ENCODE measurements at regions not wholly inside any gene's neighbourhood (a gene's known extent, or its start where the extent isn't known, plus 50 kb on each side); places are given as distances from the start of the nearest gene placed in this dataset.

GRCh38 chr20:21623781-21624094 is 81.7 kb upstream of the PAX1 start:
- no peaks in the 10 kb centered on the region for H3K79me2 ChIP-seq (ENCODE audit: control insufficient read depth, insufficient read depth, low read length)
- H3K9ac ChIP-seq (replicated peaks; ENCODE audit: extremely low read depth, insufficient read depth, low read length), result no peak overlapping the region
- H4K20me1 ChIP-seq (replicated peaks; ENCODE audit: control insufficient read depth, extremely low read depth, insufficient read depth, low read length), result no peaks in the 10 kb centered on the region
- FAIRE-seq (no peak), DNase-seq (ENCODE audit: low read depth, low spot score) (no peak)
- intact Hi-C loops (cut with micrococcal nuclease), result no loop called here
- no peaks in the 10 kb centered on the region for H3K36me3 ChIP-seq (ENCODE audit: control insufficient read depth in 2 of 2, extremely low read depth in 1 of 2, insufficient read depth in 2 of 2, low read length in 2 of 2)
- H3K4me1 ChIP-seq (ENCODE audit: control insufficient read depth, extremely low read depth, insufficient read depth, low read length), result no peaks in the 10 kb centered on the region
- H3K9me3 ChIP-seq (replicated peaks; ENCODE audit: control insufficient read depth, insufficient read depth, low read length), result no peaks in the 10 kb centered on the region
- dilution Hi-C loops (cut with MboI; ENCODE audit: extremely low pct_ligation_motif_present, low sequenced_read_pairs), result no loop called here
- H3K4me2 ChIP-seq (ENCODE audit: insufficient read depth, low read length), result no peak overlapping the region
- no peak overlapping the region for H3K4me3 ChIP-seq (replicated peaks in 1 of 3; ENCODE audit: insufficient read depth in 1 of 3, low read depth in 1 of 3, low read length in 3 of 3)
- POLR2A ChIA-PET, result no interaction called here
- CTCF ChIA-PET, result no interaction called here
- no peaks in the 10 kb centered on the region for H3K27me3 ChIP-seq (ENCODE audit: control insufficient read depth in 2 of 2, insufficient read depth in 2 of 2, low read length in 2 of 2)
- BruUV-seq (replicated peaks), result no TSS peak
- no peak overlapping the region for H3K27ac ChIP-seq (ENCODE audit: insufficient read depth, low read depth, low read length)
- TF ChIP-seq JUN (IDR thresholded peaks at IDR 0.05; ENCODE audit: borderline replicate concordance, insufficient read depth, insufficient read length, low read depth) (no peak), POLR2AphosphoS5 (IDR thresholded peaks at IDR 0.05; ENCODE audit: insufficient read depth, low read depth, low read length) (no peak), POLR2A (IDR thresholded peaks at IDR 0.05; ENCODE audit: low read depth, low read length) (no peak), MAX (IDR thresholded peaks at IDR 0.05; ENCODE audit: insufficient read depth, insufficient read length) (no peak), GATA2 (IDR thresholded peaks at IDR 0.05; ENCODE audit: insufficient read depth, insufficient read length, low read depth, low read length) (no peak), FOS (IDR thresholded peaks at IDR 0.05; ENCODE audit: borderline replicate concordance, insufficient read depth, low read length) (no peak), EZH2 (IDR thresholded peaks at IDR 0.05; ENCODE audit: borderline replicate concordance, low read depth, low read length, severe bottlenecking) (no peak)
- H3K9me1 ChIP-seq (replicated peaks; ENCODE audit: control insufficient read depth, extremely low read depth, insufficient read depth, low read length), result no peaks in the 10 kb centered on the region
- no peak overlapping the region for H2AFZ ChIP-seq (ENCODE audit: low read depth, low read length)

- dilution Hi-C loops (cut with MboI; ENCODE audit: extremely low pct_ligation_motif_present, low sequenced_read_pairs), result no loop called here
- H3K4me2 ChIP-seq (ENCODE audit: insufficient read depth, low read length), result no peak overlapping the region
- H3K79me2 ChIP-seq (ENCODE audit: control insufficient read depth, insufficient read depth, low read length), result no peaks in the 10 kb centered on the region
- H3K4me1 ChIP-seq (ENCODE audit: control insufficient read depth, extremely low read depth, insufficient read depth, low read length), result no peaks in the 10 kb centered on the region
- H2AFZ ChIP-seq (ENCODE audit: low read depth, low read length), result no peak overlapping the region
- no peak for DNase-seq (ENCODE audit: low read depth, low spot score)
- H4K20me1 ChIP-seq (replicated peaks; ENCODE audit: control insufficient read depth, extremely low read depth, insufficient read depth, low read length), result no peaks in the 10 kb centered on the region
- H3K9ac ChIP-seq (replicated peaks; ENCODE audit: extremely low read depth, insufficient read depth, low read length), result no peak overlapping the region
- no peaks in the 10 kb centered on the region for H3K9me1 ChIP-seq (replicated peaks; ENCODE audit: control insufficient read depth, extremely low read depth, insufficient read depth, low read length)
- no peak overlapping the region for H3K4me3 ChIP-seq (replicated peaks in 1 of 3; ENCODE audit: insufficient read depth in 1 of 3, low read depth in 1 of 3, low read length in 3 of 3)
- CTCF ChIA-PET, result interaction anchor here (1.0 kb wide), 1 partner anchor 9 kb away, joined by 3 read pairs; no protein-coding TSS in a partner anchor
- H3K9me3 ChIP-seq (replicated peaks; ENCODE audit: control insufficient read depth, insufficient read depth, low read length), result no peaks in the 10 kb centered on the region
- TF ChIP-seq, protein P1, sequence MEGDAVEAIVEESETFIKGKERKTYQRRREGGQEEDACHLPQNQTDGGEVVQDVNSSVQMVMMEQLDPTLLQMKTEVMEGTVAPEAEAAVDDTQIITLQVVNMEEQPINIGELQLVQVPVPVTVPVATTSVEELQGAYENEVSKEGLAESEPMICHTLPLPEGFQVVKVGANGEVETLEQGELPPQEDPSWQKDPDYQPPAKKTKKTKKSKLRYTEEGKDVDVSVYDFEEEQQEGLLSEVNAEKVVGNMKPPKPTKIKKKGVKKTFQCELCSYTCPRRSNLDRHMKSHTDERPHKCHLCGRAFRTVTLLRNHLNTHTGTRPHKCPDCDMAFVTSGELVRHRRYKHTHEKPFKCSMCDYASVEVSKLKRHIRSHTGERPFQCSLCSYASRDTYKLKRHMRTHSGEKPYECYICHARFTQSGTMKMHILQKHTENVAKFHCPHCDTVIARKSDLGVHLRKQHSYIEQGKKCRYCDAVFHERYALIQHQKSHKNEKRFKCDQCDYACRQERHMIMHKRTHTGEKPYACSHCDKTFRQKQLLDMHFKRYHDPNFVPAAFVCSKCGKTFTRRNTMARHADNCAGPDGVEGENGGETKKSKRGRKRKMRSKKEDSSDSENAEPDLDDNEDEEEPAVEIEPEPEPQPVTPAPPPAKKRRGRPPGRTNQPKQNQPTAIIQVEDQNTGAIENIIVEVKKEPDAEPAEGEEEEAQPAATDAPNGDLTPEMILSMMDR (IDR thresholded peaks at IDR 0.05; ENCODE audit: extremely low read depth in 1 of 2, insufficient read depth in 1 of 2, low read depth in 1 of 2, low read length in 2 of 2), result no peak
- TF ChIP-seq POLR2A (IDR thresholded peaks at IDR 0.05; ENCODE audit: low read depth, low read length), result no peak
- TF ChIP-seq MYC (IDR thresholded peaks at IDR 0.05; ENCODE audit: low read depth, low read length), result no peak
- no peak for TF ChIP-seq GATA2 (IDR thresholded peaks at IDR 0.05; ENCODE audit: insufficient read depth, insufficient read length, low read depth, low read length)
- no peak for TF ChIP-seq POLR2AphosphoS5 (IDR thresholded peaks at IDR 0.05; ENCODE audit: insufficient read depth, low read depth, low read length)
- no peak for TF ChIP-seq FOS (IDR thresholded peaks at IDR 0.05; ENCODE audit: borderline replicate concordance, insufficient read depth, low read length)
- TF ChIP-seq EZH2 (IDR thresholded peaks at IDR 0.05; ENCODE audit: borderline replicate concordance, low read depth, low read length, severe bottlenecking), result no peak
- TF ChIP-seq MAX (IDR thresholded peaks at IDR 0.05; ENCODE audit: insufficient read depth, insufficient read length), result no peak
- no peak for TF ChIP-seq JUN (IDR thresholded peaks at IDR 0.05; ENCODE audit: borderline replicate concordance, insufficient read depth, insufficient read length, low read depth)
- no peak overlapping the region for H3K27ac ChIP-seq (ENCODE audit: insufficient read depth, low read depth, low read length)
- BruUV-seq (replicated peaks), result no TSS peak
- FAIRE-seq, result no peak
- intact Hi-C loops (cut with micrococcal nuclease), result no loop called here
- H3K36me3 ChIP-seq (ENCODE audit: control insufficient read depth in 2 of 2, extremely low read depth in 1 of 2, insufficient read depth in 2 of 2, low read length in 2 of 2), result no peaks in the 10 kb centered on the region
- no peaks in the 10 kb centered on the region for H3K27me3 ChIP-seq (ENCODE audit: control insufficient read depth in 2 of 2, insufficient read depth in 2 of 2, low read length in 2 of 2)
- POLR2A ChIA-PET, result no interaction called here
Measured at GRCh38 chr20:21623074-21623780, 82.2 kb upstream of the PAX1 start.
